Ovary (tissue), 3 donors: ENCODE measurements at regions not wholly inside any gene's neighbourhood (a gene's known extent, or its start where the extent isn't known, plus 50 kb on each side); places are given as distances from the start of the nearest gene placed in this dataset.

Experiments used
- EP300 ChIP-seq: sonication (generic); formaldehyde crosslinking; IDR thresholded peaks from one replicate; pipeline ENCODE4 v1.6.1; 2017; ENCODE audit warnings: antibody characterized with exemption
- TF ChIP-seq, protein P1 (sequence below), 3 donors: fragments of 450-650 bp in 2 of 3; fragments of 200-600 bp in 1 of 3; IDR thresholded peaks; one replicate each; pipeline versions ENCODE4 v1.5.1 to v1.8.0; 2016 to 2022; ENCODE audit warnings: antibody characterized with exemption in 3 of 3, mild to moderate bottlenecking in 1 of 3
- donor health status: DM: no; HTN: no; CAD: no.

DNA sequence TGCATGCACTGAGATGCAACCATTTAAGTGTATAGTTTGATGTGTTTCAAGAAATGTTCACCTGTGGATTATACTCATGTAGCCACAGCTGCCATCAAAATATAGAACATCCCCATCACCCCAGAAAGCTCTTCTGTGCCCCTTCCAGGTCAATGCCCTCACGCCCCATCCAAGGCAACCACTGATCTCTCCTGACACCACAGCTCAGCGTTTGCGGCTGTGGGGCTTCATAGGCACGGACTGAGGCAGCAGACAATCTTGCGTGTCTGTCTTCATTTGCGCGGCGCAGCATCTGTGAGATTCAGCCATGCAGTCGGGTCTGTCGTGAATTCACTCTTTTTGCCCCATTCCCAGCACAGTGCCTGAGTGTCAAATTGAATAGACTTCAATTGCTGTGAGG lies 153.8 kb upstream of the UQCRFS1 start:
- TF ChIP-seq, protein P1, sequence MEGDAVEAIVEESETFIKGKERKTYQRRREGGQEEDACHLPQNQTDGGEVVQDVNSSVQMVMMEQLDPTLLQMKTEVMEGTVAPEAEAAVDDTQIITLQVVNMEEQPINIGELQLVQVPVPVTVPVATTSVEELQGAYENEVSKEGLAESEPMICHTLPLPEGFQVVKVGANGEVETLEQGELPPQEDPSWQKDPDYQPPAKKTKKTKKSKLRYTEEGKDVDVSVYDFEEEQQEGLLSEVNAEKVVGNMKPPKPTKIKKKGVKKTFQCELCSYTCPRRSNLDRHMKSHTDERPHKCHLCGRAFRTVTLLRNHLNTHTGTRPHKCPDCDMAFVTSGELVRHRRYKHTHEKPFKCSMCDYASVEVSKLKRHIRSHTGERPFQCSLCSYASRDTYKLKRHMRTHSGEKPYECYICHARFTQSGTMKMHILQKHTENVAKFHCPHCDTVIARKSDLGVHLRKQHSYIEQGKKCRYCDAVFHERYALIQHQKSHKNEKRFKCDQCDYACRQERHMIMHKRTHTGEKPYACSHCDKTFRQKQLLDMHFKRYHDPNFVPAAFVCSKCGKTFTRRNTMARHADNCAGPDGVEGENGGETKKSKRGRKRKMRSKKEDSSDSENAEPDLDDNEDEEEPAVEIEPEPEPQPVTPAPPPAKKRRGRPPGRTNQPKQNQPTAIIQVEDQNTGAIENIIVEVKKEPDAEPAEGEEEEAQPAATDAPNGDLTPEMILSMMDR (IDR thresholded peaks at IDR 0.05), result no peak
- no peak for TF ChIP-seq EP300
